HCT116 (cell line): ENCODE measurements at regions not wholly inside any gene's neighbourhood (a gene's known extent, or its start where the extent isn't known, plus 50 kb on each side); places are given as distances from the start of the nearest gene placed in this dataset.

ENCODE experiments used
- CEBPB ChIP-seq: IDR thresholded peaks from 2 replicates; pipeline ENCODE4 v1.6.1; 2012; ENCODE audit warnings: low read depth
- EZH2 ChIP-seq: fragments of 200-600 bp; sonication (generic); IDR thresholded peaks from 2 replicates; pipeline ENCODE4 v1.6.1; 2017; ENCODE audit warnings: antibody characterized with exemption, mixed run types
- EZH2phosphoT487 ChIP-seq: fragments of 200-600 bp; IDR thresholded peaks from 2 replicates; pipeline ENCODE4 v1.6.1; 2018; ENCODE audit warnings: antibody characterized with exemption, borderline replicate concordance
- MAX ChIP-seq: IDR thresholded peaks from 2 replicates; pipeline ENCODE4 v1.6.1; 2012
- POLR2A ChIP-seq: IDR thresholded peaks from 2 replicates; pipeline ENCODE4 v1.7.0; 2011; ENCODE audit warnings: borderline replicate concordance; ENCODE audit not compliant: insufficient read depth, insufficient read length; ENCODE audit errors: extremely low read depth
- POLR2AphosphoS5 ChIP-seq: IDR thresholded peaks from 2 replicates; pipeline ENCODE4 v1.6.1; 2011; ENCODE audit warnings: mild to moderate bottlenecking, low read depth, low read length, moderate library complexity
- SP1 ChIP-seq: IDR thresholded peaks from 2 replicates; pipeline ENCODE4 v1.6.1; 2012; ENCODE audit warnings: low read depth
- YY1 ChIP-seq: IDR thresholded peaks from 2 replicates; pipeline ENCODE4 v1.6.1; 2011; ENCODE audit warnings: low read length, low read depth, moderate library complexity, mild to moderate bottlenecking; ENCODE audit not compliant: insufficient replicate concordance; ENCODE audit errors: extremely low read depth
- ZNF274 ChIP-seq: fragments of 200-500 bp; sonication (Bioruptor generic); IDR thresholded peaks from 2 replicates; pipeline ENCODE4 v1.6.1; 2014; ENCODE audit warnings: mild to moderate bottlenecking, low read depth, low read length, inconsistent platforms
- TF ChIP-seq, protein P1 (sequence below), 3 experiments: fragments of 200-600 bp in 1 of 3; sonication (generic) in 1 of 3; IDR thresholded peaks in 2 of 3; conservative IDR thresholded peaks in 1 of 3; 2 replicates each; pipeline ENCODE4 v1.5.1; 2012 to 2017; ENCODE audit warnings: low read depth in 2 of 3, low read length in 2 of 3, antibody characterized with exemption in 1 of 3, borderline replicate concordance in 1 of 3, control low read depth in 1 of 3, mild to moderate bottlenecking in 1 of 3, mixed read lengths in 1 of 3, mixed run types in 1 of 3, moderate library complexity in 1 of 3; ENCODE audit not compliant: insufficient read depth in 1 of 3
- TF ChIP-seq, protein P2 (sequence below): IDR thresholded peaks from 2 replicates; pipeline ENCODE4 v1.6.1; 2011; ENCODE audit warnings: mild to moderate bottlenecking, low read length, moderate library complexity; ENCODE audit not compliant: insufficient replicate concordance; ENCODE audit errors: extremely low read depth

GRCh38 chr2:177093371-177093770, 119.2 kb upstream of the HNRNPA3 start:
- TF ChIP-seq, protein P1, sequence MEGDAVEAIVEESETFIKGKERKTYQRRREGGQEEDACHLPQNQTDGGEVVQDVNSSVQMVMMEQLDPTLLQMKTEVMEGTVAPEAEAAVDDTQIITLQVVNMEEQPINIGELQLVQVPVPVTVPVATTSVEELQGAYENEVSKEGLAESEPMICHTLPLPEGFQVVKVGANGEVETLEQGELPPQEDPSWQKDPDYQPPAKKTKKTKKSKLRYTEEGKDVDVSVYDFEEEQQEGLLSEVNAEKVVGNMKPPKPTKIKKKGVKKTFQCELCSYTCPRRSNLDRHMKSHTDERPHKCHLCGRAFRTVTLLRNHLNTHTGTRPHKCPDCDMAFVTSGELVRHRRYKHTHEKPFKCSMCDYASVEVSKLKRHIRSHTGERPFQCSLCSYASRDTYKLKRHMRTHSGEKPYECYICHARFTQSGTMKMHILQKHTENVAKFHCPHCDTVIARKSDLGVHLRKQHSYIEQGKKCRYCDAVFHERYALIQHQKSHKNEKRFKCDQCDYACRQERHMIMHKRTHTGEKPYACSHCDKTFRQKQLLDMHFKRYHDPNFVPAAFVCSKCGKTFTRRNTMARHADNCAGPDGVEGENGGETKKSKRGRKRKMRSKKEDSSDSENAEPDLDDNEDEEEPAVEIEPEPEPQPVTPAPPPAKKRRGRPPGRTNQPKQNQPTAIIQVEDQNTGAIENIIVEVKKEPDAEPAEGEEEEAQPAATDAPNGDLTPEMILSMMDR (IDR thresholded peaks at IDR 0.05 in 2 of 3, conservative IDR thresholded peaks at IDR 0.05 in 1 of 3; ENCODE audit: borderline replicate concordance in 1 of 3, insufficient read depth in 1 of 3, low read depth in 2 of 3, low read length in 2 of 3), result no peak
- TF ChIP-seq, protein P2, sequence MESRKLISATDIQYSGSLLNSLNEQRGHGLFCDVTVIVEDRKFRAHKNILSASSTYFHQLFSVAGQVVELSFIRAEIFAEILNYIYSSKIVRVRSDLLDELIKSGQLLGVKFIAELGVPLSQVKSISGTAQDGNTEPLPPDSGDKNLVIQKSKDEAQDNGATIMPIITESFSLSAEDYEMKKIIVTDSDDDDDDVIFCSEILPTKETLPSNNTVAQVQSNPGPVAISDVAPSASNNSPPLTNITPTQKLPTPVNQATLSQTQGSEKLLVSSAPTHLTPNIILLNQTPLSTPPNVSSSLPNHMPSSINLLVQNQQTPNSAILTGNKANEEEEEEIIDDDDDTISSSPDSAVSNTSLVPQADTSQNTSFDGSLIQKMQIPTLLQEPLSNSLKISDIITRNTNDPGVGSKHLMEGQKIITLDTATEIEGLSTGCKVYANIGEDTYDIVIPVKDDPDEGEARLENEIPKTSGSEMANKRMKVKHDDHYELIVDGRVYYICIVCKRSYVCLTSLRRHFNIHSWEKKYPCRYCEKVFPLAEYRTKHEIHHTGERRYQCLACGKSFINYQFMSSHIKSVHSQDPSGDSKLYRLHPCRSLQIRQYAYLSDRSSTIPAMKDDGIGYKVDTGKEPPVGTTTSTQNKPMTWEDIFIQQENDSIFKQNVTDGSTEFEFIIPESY, result no peak
- TF ChIP-seq EZH2phosphoT487 (no peak), EZH2 (no peak), SP1 (no peak), MAX (no peak), CEBPB (no peak), YY1 (no peak), POLR2A (no peak), POLR2AphosphoS5 (no peak), ZNF274 (no peak)
